ENCODE measurements at regions not wholly inside any gene's neighbourhood (a gene's known extent, or its start where the extent isn't known, plus 50 kb on each side); places are given as distances from the start of the nearest gene placed in this dataset.

DNA sequence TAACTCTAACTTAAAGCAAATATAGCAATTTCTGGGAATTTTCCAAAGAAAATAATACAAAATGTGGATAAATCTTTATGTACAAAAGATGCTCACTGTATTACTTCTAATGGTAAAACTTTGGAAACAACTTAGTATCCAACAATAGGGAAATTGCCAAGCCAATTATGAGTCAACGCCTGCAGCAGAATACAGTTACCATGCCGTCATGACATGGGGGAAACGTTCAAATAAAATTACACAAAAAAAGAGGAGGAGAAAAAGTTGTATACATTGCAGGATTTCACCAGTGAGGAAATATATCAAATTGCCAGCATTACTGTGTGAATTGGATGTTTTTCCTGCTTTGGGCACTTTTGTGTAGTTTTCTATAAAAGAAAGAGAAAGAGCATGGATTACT lies 469.6 kb downstream of the SOX9 start:
- TF ChIP-seq, protein P1, sequence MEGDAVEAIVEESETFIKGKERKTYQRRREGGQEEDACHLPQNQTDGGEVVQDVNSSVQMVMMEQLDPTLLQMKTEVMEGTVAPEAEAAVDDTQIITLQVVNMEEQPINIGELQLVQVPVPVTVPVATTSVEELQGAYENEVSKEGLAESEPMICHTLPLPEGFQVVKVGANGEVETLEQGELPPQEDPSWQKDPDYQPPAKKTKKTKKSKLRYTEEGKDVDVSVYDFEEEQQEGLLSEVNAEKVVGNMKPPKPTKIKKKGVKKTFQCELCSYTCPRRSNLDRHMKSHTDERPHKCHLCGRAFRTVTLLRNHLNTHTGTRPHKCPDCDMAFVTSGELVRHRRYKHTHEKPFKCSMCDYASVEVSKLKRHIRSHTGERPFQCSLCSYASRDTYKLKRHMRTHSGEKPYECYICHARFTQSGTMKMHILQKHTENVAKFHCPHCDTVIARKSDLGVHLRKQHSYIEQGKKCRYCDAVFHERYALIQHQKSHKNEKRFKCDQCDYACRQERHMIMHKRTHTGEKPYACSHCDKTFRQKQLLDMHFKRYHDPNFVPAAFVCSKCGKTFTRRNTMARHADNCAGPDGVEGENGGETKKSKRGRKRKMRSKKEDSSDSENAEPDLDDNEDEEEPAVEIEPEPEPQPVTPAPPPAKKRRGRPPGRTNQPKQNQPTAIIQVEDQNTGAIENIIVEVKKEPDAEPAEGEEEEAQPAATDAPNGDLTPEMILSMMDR (IDR thresholded peaks at IDR 0.05): no peak
- TF ChIP-seq USF1 (CRISPR knock-in tag; IDR thresholded peaks at IDR 0.05) (no peak), MLX (CRISPR knock-in tag; IDR thresholded peaks at IDR 0.05) (no peak), SP1 (CRISPR knock-in tag; conservative IDR thresholded peaks at IDR 0.05) (no peak), ZNF232 (CRISPR knock-in tag; IDR thresholded peaks at IDR 0.05) (no peak)

All from WTC11 (cell line).